ENCODE measurements at regions not wholly inside any gene's neighbourhood (a gene's known extent, or its start where the extent isn't known, plus 50 kb on each side); places are given as distances from the start of the nearest gene placed in this dataset.
A peak's percentile ranks its signal among the peaks of the same experiment; 100 is the strongest.

DNA sequence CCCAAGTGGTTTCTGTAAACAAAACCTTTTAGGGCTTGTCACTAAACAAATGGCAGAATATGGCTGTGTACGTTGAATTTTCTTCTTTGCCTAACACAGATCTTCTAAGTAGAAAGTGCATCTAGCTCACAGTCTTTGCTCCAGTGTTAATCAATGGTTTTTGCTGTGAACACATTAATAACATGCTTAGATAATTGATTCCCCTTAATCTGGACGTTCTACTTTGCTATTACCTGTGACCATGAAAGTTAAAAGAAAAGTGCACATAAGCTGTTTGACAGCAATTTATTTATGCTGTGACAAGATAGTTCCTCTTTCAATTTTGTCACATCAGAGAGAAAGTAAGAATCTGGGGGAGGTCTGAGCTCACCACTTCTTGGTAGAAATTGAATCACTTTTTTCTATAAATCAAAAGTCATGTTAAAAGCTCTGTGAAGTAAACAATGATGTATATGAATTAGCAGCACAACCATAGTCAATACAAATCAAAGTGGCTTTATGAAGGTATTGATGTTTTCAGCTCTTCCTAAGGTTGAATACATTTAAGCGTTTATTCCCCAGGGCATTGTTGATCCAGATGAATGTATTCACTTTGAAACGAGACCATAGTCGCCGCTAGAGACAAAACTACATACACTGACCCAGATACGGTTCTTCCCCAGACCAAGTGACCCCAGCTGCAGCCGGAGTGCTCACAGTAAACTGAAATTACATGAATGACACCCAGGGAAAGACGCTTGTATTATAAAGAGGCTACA, 174.6 kb upstream of the ZNF608 start:
- no peak overlapping the region for H3K4me3 Mint-ChIP-seq
- H3K27ac Mint-ChIP-seq: no peak overlapping the region
- H3K27me3 Mint-ChIP-seq (ENCODE audit: low read depth in 3 of 3): peaks cover 0 to 4% (median 0%) of the 10 kb centered on the region in 3 donors
- no peaks in the 10 kb centered on the region for H3K36me3 Mint-ChIP-seq
- H3K9me3 Mint-ChIP-seq: no peaks in the 10 kb centered on the region
- no peak for DNase-seq
- H3K4me1 Mint-ChIP-seq: peaks cover 0 to 6% of the 10 kb centered on the region in 2 donors

DNA sequence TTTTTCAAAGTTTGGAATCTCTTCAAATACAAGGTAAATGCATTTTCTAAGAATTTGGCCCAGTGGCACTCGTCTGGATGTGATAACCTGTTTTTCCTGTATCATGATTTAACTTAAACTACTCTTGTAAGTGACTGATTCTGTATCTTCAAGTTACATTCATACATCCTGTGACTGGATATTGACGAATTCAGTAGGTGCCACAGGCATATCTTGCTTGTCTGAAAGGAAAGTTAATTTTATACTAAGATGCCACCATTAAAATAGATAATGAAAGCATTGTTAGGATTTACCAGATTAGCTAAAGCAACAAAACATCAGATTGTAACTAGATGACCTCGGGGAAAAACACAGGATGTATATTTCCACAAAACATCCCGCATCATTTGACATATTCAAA, 175.3 kb upstream of the ZNF608 start:
- Mint-ChIP-seq H3K27ac (no peak overlapping the region), H3K36me3 (no peaks in the 10 kb centered on the region), H3K4me3 (no peak overlapping the region), H3K9me3 (no peaks in the 10 kb centered on the region), H3K27me3 (ENCODE audit: low read depth in 3 of 3) (no peaks in the 10 kb centered on the region), H3K4me1 (no peaks in the 10 kb centered on the region)
- DNase-seq: no peak

DNA sequence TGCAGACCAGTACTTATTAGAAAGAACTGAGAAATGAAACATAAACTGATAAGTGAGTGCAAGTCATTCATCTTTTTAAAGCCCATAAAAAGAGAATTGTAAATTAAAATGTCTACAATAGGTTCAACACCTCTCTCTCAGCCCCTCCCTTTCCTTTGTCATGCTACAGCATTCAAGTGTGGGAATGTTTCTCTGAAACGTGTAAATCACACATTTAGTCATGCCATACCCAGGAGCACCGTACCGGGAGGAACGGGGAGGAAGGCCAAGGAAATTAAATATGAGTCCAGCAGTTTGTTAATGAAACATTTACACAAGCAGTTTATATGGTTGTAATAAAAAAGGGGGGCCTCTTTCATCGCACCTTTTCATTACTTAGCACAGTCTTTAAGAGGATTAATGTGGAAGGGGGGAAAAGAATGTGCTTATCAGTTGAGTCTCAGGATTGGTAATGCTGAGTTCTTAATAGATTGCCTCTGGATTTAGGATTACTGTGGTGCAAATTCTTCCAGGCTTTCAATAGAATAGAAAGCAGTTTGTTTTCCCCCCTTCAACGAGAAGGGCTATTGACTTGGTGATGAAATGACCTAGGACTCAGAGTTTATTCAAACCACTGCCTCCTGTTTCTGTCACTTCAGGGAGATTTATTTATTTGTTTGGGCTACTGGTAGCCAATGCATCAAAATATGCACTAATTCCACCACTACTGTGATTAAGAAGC, 176.0 kb upstream of the ZNF608 start:
- Mint-ChIP-seq H3K36me3 (no peaks in the 10 kb centered on the region), H3K9me3 (no peaks in the 10 kb centered on the region), H3K27me3 (ENCODE audit: low read depth in 3 of 3) (no peaks in the 10 kb centered on the region), H3K27ac (no peak overlapping the region), H3K4me3 (no peak overlapping the region), H3K4me1 (no peaks in the 10 kb centered on the region)
- no peak for DNase-seq

DNA sequence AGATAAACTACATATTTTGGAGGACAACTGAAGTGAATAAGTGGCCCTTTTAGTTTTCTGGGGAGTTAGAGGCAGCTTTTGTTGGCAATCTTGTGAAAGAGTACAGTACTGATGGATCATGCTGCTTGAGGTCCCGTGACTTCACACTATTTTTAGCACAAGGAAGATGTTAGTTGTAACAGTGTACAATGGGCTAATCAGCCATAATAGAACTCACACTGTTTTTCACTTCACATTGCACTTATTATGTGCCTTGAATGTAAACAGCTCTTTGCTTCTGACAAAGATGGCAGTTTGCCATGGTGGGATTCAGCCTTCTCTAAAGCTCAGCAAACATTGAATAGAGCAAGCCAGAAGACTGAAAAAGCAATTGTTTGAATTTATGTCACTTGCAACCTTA, 176.7 kb upstream of the ZNF608 start:
- no peak overlapping the region for H3K4me3 Mint-ChIP-seq
- no peak for DNase-seq

DNA sequence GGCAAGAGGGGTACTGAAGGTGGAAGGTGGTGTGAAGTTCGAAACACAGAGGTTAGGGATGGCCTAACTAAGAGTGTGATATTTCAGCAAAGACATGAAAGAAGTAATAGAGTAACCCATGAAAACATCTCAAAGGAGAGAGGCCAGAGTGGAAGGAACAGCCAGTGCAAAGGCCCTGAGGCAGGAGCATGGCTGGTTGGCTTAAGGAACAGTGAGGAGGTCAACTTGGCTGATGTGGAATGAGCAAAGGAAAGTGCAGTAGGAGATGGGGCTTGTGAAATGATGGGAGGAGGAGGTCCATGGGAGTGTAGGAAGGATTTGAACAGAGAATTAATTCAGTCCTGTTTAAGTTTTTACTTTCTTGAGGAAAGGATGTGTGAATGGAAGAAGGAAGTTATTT, 178.3 kb upstream of the ZNF608 start:
- Mint-ChIP-seq H3K36me3 (no peaks in the 10 kb centered on the region), H3K9me3 (no peaks in the 10 kb centered on the region), H3K27me3 (ENCODE audit: low read depth in 3 of 3) (no peaks in the 10 kb centered on the region), H3K4me3 (no peak overlapping the region), H3K27ac (no peak overlapping the region), H3K4me1 (no peaks in the 10 kb centered on the region)
- no peak for DNase-seq

More for the DNA sequence above, 176.7 kb upstream of the ZNF608 start:
- no peaks in the 10 kb centered on the region for H3K9me3 Mint-ChIP-seq
- H3K36me3 Mint-ChIP-seq: no peaks in the 10 kb centered on the region
- H3K4me1 Mint-ChIP-seq: no peaks in the 10 kb centered on the region
- H3K27ac Mint-ChIP-seq: no peak overlapping the region
- no peaks in the 10 kb centered on the region for H3K27me3 Mint-ChIP-seq (ENCODE audit: low read depth in 3 of 3)

DNA sequence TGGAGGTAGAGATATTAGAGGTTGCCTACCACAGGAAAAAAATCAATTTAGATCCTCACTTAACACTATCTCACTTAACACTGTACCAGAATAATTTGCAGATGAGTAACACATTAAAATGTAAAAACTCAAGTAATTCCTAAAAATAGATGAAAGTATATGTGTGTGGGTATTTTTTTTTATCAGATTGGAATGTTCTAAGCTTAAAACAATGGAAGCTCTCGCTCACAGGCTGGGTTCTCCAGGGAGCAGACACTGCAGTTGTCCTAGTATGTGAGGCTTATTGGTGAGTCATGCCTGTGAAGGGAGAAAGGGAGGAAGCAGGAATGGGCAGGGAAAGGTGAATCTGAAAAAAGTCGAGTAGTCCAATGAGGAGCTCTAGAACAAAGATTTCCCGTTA, 181.3 kb upstream of the ZNF608 start:
- H3K27me3 Mint-ChIP-seq (ENCODE audit: low read depth in 3 of 3): peaks cover 0 to 2% (median 0%) of the 10 kb centered on the region in 3 donors
- no peak overlapping the region for H3K27ac Mint-ChIP-seq
- peaks cover 1 to 9% of the 10 kb centered on the region in 2 donors for H3K4me1 Mint-ChIP-seq
- H3K9me3 Mint-ChIP-seq: no peaks in the 10 kb centered on the region
- no peak for DNase-seq
- no peak overlapping the region for H3K4me3 Mint-ChIP-seq
- peaks cover 0 to 3% (median 0%) of the 10 kb centered on the region in 3 donors for H3K36me3 Mint-ChIP-seq

DNA sequence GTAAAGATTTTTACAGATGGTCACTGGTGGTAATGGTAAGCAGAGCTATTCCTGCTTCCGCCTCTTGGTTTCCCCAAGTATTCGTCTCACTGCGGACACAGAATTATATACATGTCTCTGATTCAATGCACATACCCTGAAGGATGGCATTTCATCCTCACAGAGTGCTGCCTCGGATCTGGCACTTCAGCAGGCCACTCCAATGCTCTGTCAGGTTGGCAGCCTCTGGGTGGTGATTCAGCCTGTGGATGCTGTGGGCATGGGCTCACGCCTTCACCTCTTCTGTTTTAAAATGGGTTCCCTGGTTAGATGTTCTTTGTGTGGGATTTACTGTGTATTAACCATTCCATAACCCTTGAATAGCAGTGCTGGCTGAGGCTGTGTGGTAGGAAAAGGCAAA, 182.6 kb upstream of the ZNF608 start:
- no peak for DNase-seq
- Mint-ChIP-seq H3K36me3 (peaks cover 0 to 3% (median 0%) of the 10 kb centered on the region in 3 donors), H3K9me3 (no peaks in the 10 kb centered on the region), H3K4me1 (peaks cover 1 to 9% of the 10 kb centered on the region in 2 donors), H3K27me3 (ENCODE audit: low read depth in 3 of 3) (peaks cover 0 to 2% (median 0%) of the 10 kb centered on the region in 3 donors), H3K27ac (no peak overlapping the region), H3K4me3 (no peak overlapping the region)

DNA sequence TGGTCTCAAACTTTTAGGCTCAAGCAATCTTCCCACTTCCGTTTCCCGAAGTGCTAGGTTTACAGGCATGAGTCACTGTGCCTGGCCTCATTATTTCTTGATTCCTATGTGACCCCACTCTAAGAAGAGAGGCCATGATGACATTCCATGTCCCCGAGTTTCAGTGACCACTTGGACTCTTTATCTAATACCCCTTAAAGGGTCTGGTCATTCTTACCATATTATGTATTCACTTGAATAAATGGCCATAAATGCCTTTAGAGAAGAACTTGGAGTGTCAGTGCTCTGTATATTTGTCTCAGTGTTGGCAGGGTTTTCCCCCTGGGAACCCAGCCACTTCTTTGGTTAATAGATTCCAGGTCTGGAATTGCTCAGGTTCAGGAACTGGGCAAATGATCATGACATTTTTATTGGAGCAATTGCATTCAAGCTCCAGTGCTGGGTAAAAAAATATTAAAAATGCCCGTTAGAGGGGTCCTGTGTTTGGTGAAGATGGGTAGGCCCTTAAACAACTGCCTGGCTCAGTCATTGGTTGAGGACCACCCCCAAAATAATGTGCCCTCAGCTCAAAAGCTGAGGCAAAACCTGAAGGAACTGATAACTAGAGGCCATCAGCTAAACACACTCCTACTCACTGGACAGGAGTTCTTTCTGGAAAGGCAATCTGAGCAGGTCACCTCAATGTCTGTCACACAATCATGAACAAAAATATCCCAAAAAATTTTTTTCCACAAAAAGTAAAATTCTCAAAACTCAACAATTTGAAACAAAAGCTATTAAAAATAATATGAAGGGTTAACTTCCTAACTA, 186.6 kb upstream of the ZNF608 start:
- H3K27ac Mint-ChIP-seq: no peak overlapping the region
- no peak overlapping the region for H3K4me3 Mint-ChIP-seq
- peaks cover 0 to 3% (median 0%) of the 10 kb centered on the region in 3 donors for H3K36me3 Mint-ChIP-seq
- DNase-seq: no peak
- H3K9me3 Mint-ChIP-seq: no peaks in the 10 kb centered on the region
- H3K27me3 Mint-ChIP-seq (ENCODE audit: low read depth in 3 of 3): peaks cover 0 to 6% (median 2%) of the 10 kb centered on the region in 3 donors
- peaks cover 21 to 31% of the 10 kb centered on the region in 2 donors for H3K4me1 Mint-ChIP-seq

DNA sequence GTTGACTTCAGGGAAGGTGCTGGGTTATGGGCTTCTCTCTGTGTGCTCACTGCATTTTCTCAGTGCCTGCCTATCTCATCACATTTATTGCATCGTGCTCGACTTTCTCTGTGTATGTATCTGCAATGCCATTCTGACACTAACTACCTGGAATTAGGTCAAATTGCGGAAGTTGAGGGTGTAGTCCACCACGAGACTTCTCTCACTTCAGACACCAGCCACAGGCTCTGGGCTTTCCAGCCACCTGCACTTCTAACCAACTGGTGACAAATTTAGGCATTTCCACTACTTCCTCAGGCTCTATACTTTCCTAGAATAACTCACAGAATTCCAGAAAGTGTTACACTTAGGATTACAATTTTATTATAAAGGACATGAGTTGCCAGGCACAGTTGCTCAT, 188.6 kb upstream of the ZNF608 start:
- DNase-seq: peak; percentile 52 to 60 (median 57)
- Mint-ChIP-seq H3K27ac (peak overlapping the region; percentile 83 to 91 (median 90)), H3K4me3 (peak overlapping the region; percentile 68 to 76 (median 74)), H3K27me3 (ENCODE audit: low read depth in 3 of 3) (peaks cover 0 to 6% (median 2%) of the 10 kb centered on the region in 3 donors), H3K4me1 (peaks cover 23 to 36% of the 10 kb centered on the region in 2 donors), H3K9me3 (peaks cover 0 to 4% (median 0%) of the 10 kb centered on the region in 6 donors), H3K36me3 (peaks cover 0 to 3% (median 0%) of the 10 kb centered on the region in 3 donors)

DNA sequence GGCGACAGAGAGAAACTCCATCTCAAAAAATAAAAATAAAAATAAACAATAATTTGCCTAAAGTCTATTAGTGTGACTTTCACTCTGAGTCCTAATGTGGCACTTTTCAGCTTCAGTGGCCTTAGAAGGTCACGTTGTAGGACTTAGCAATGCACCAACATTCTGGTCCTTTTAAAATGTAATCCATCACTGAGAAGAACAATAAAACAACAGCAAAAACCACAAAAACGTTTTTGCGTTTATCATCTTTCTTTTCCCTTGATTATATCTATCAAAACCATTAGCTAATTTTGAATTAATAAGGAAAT, 190.1 kb upstream of the ZNF608 start:
- DNase-seq: no peak
- H3K27me3 Mint-ChIP-seq (ENCODE audit: low read depth in 3 of 3): peaks cover 0 to 6% (median 2%) of the 10 kb centered on the region in 3 donors
- no peak overlapping the region for H3K4me3 Mint-ChIP-seq
- peaks cover 21 to 27% of the 10 kb centered on the region in 2 donors for H3K4me1 Mint-ChIP-seq
- H3K9me3 Mint-ChIP-seq: peaks cover 0 to 4% (median 0%) of the 10 kb centered on the region in 6 donors
- peak overlapping the region in 1 of 6 donors; percentile 91 for H3K27ac Mint-ChIP-seq
- H3K36me3 Mint-ChIP-seq: no peaks in the 10 kb centered on the region

DNA sequence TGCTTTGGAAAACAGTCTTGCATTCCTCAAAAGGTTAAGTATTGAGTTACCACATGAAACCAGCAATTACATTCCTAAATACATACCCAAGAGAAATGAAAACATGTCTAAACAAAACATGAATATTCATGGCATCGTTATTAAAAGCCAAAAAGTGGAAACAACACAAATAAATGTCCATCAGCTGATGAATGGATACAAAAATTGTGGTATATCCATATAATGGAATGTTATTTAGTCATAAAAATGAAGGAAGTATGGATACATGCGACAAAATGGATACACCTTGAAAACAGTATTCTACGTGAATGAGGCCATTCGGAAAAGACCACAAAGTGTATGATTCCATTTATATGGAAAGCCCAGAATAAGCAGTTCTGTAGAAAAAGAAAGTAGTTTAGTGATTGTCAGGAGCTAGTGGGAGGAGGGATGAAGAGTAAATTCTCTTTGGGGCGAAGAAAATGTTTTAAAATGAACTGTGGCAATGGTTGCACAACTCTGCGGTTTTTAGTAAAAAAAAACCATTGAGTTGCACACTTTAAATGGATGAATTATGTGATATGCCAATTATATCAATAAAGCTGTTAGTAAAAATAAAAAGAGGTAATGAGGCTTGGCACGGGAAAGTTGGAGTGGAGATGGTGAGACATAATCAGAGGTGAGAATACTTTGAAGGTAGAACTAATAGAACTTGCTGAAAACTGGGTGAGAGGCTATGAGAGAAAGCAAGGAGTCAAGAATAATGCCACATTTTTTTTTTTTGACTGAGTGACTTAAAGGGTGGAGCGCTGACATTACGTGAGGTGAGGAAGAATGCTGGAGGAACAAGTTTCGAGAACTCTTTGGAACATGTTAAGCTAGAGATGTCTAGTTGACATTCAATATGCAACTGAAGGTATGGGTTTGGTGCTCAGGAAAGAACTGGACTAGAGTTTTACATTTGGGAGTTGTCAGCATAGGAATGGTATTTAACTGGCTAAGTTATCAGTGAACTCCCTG, 194.9 kb upstream of the ZNF608 start:
- H3K4me1 Mint-ChIP-seq: peaks cover 2 to 5% of the 10 kb centered on the region in 2 donors
- H3K36me3 Mint-ChIP-seq: no peaks in the 10 kb centered on the region
- H3K4me3 Mint-ChIP-seq: no peak overlapping the region
- H3K27me3 Mint-ChIP-seq (ENCODE audit: low read depth in 3 of 3): no peaks in the 10 kb centered on the region
- peaks cover 0 to 8% (median 0%) of the 10 kb centered on the region in 6 donors for H3K9me3 Mint-ChIP-seq
- no peak for DNase-seq
- no peak overlapping the region for H3K27ac Mint-ChIP-seq

DNA sequence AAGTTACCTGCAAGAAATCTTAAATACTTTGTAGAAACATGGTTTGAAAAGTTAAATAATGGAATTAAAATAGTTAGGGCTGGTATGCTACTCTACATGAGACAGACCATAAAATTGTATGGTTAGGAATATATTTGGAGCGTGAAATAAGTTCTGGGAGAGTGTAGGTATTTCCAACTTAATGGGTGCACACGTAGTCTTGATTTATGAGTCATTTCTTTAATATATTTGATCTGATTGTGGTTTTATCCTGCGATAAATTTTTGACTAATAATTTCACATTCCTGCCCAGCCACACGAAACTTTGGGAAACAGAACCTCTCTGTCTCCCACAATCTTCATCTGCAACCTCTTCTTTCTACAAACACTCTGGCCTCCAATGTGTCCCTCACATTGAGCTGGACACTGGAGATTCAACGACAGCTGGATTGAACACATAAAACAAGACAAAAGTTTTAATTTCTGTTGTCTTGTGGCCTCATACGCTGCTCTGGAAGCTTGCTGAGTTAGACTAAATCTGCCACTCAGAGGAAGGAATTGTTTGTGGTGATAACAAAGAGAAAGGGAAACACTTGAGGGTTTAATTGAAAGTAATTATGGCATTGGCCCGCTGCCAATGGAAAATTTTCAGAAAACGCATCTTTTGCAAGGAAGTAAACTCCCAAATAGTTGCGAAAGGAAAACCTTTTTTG, 201.8 kb upstream of the ZNF608 start:
- no peak for DNase-seq
- peaks cover 14 to 24% of the 10 kb centered on the region in 2 donors for H3K4me1 Mint-ChIP-seq
- no peak overlapping the region for H3K27ac Mint-ChIP-seq
- no peak overlapping the region for H3K4me3 Mint-ChIP-seq
- peaks cover 0 to 5% (median 0%) of the 10 kb centered on the region in 3 donors for H3K36me3 Mint-ChIP-seq
- H3K9me3 Mint-ChIP-seq: no peaks in the 10 kb centered on the region
- no peaks in the 10 kb centered on the region for H3K27me3 Mint-ChIP-seq (ENCODE audit: low read depth in 3 of 3)
